ENCODE measurements at regions not wholly inside any gene's neighbourhood (a gene's known extent, or its start where the extent isn't known, plus 50 kb on each side); places are given as distances from the start of the nearest gene placed in this dataset.

GRCh38 chr10:65778753-65779152, 1147.1 kb upstream of the LRRTM3 start:
- no peak for TF ChIP-seq CTCF (IDR thresholded peaks at IDR 0.05; ENCODE audit: unreplicated experiment)
- no peaks in the 10 kb centered on the region for H3K9me3 Mint-ChIP-seq
- no peak overlapping the region for H3K4me3 Mint-ChIP-seq
- H3K27ac Mint-ChIP-seq = no peak overlapping the region
- no peaks in the 10 kb centered on the region for H3K27me3 Mint-ChIP-seq (ENCODE audit: low read depth)
- H3K36me3 Mint-ChIP-seq = no peaks in the 10 kb centered on the region
- H3K4me1 Mint-ChIP-seq = no peaks in the 10 kb centered on the region
- DNase-seq (ENCODE audit: low spot score in 2 of 2, unreplicated experiment in 2 of 2) = no peak

- H3K27ac Mint-ChIP-seq = no peak overlapping the region
- no peaks in the 10 kb centered on the region for H3K36me3 Mint-ChIP-seq
- DNase-seq (ENCODE audit: low spot score in 2 of 2, unreplicated experiment in 2 of 2) = no peak
- H3K27me3 Mint-ChIP-seq (ENCODE audit: low read depth) = no peaks in the 10 kb centered on the region
- H3K9me3 Mint-ChIP-seq = no peaks in the 10 kb centered on the region
- H3K4me1 Mint-ChIP-seq = no peaks in the 10 kb centered on the region
- H3K4me3 Mint-ChIP-seq = no peak overlapping the region
- no peak for TF ChIP-seq CTCF (IDR thresholded peaks at IDR 0.05; ENCODE audit: unreplicated experiment)
These were observed 1145.9 kb upstream of the LRRTM3 start for GRCh38 chr10:65779985-65780384.

GRCh38 chr10:65786279-65786678, 1139.6 kb upstream of the LRRTM3 start:
- no peaks in the 10 kb centered on the region for H3K27me3 Mint-ChIP-seq (ENCODE audit: low read depth)
- no peak overlapping the region for H3K4me3 Mint-ChIP-seq
- DNase-seq (ENCODE audit: low spot score in 2 of 2, unreplicated experiment in 2 of 2) = no peak
- TF ChIP-seq CTCF (IDR thresholded peaks at IDR 0.05; ENCODE audit: unreplicated experiment) = no peak
- H3K36me3 Mint-ChIP-seq = no peaks in the 10 kb centered on the region
- H3K27ac Mint-ChIP-seq = no peak overlapping the region
- H3K4me1 Mint-ChIP-seq = no peaks in the 10 kb centered on the region
- no peaks in the 10 kb centered on the region for H3K9me3 Mint-ChIP-seq

- no peak for TF ChIP-seq CTCF (IDR thresholded peaks at IDR 0.05; ENCODE audit: unreplicated experiment)
- H3K36me3 Mint-ChIP-seq = no peaks in the 10 kb centered on the region
- H3K27me3 Mint-ChIP-seq (ENCODE audit: low read depth) = no peaks in the 10 kb centered on the region
- no peaks in the 10 kb centered on the region for H3K4me1 Mint-ChIP-seq
- no peak for DNase-seq (ENCODE audit: low spot score in 2 of 2, unreplicated experiment in 2 of 2)
- H3K27ac Mint-ChIP-seq = no peak overlapping the region
- H3K9me3 Mint-ChIP-seq = no peaks in the 10 kb centered on the region
- no peak overlapping the region for H3K4me3 Mint-ChIP-seq
These were observed 1138.3 kb upstream of the LRRTM3 start for GRCh38 chr10:65787571-65787970.

- no peaks in the 10 kb centered on the region for H3K4me1 Mint-ChIP-seq
- H3K27ac Mint-ChIP-seq = no peak overlapping the region
- H3K27me3 Mint-ChIP-seq (ENCODE audit: low read depth) = no peaks in the 10 kb centered on the region
These were observed 1137.6 kb upstream of the LRRTM3 start for GRCh38 chr10:65788271-65788670.

More at GRCh38 chr10:65788271-65788670, 1137.6 kb upstream of the LRRTM3 start:
- TF ChIP-seq CTCF (IDR thresholded peaks at IDR 0.05; ENCODE audit: unreplicated experiment) = no peak
- no peak overlapping the region for H3K4me3 Mint-ChIP-seq
- no peaks in the 10 kb centered on the region for H3K36me3 Mint-ChIP-seq
- DNase-seq (ENCODE audit: low spot score in 2 of 2, unreplicated experiment in 2 of 2) = no peak
- no peaks in the 10 kb centered on the region for H3K9me3 Mint-ChIP-seq

Measured in mesothelial cell of epicardium (in vitro differentiated cells).